Prostate gland (tissue), 2 donors: ENCODE measurements at regions not wholly inside any gene's neighbourhood (a gene's known extent, or its start where the extent isn't known, plus 50 kb on each side); places are given as distances from the start of the nearest gene placed in this dataset.

ENCODE experiments used
- POLR2A ChIP-seq: fragments of 450-650 bp; IDR thresholded peaks from one replicate; pipeline ENCODE4 v1.6.1; 2016; ENCODE audit warnings: antibody characterized with exemption, mild to moderate bottlenecking
- TF ChIP-seq, protein P1 (sequence below), 4 experiments: fragments of 200-600 bp in 2 of 4; fragments of 450-650 bp in 2 of 4; sonication (generic) in 2 of 4; IDR thresholded peaks; 1 replicate in 3 of 4; 2 replicates in 1 of 4; pipeline ENCODE4 v1.5.1; 2016 to 2019; ENCODE audit warnings: antibody characterized with exemption in 4 of 4, mild to moderate bottlenecking in 2 of 4, moderate library complexity in 2 of 4

DNA sequence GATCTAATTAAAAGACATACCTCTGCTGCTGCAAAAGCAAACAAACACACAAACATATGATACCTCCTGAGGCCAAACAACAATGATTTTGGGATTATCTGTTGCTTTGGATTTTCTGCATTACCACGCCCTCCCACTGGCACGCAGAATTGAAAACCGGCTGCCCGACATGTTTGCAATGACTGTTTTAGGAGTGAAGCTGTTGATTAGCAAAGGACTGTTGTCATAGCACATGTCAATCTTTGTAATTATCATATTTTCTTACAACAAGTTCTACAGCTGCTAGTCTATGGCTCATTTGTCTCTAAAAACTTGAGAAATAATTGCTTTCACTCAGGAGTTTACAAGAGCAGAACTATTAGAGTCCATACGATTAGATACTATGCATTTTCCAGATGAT lies 94.4 kb upstream of the MEIS1 start:
- TF ChIP-seq, protein P1, sequence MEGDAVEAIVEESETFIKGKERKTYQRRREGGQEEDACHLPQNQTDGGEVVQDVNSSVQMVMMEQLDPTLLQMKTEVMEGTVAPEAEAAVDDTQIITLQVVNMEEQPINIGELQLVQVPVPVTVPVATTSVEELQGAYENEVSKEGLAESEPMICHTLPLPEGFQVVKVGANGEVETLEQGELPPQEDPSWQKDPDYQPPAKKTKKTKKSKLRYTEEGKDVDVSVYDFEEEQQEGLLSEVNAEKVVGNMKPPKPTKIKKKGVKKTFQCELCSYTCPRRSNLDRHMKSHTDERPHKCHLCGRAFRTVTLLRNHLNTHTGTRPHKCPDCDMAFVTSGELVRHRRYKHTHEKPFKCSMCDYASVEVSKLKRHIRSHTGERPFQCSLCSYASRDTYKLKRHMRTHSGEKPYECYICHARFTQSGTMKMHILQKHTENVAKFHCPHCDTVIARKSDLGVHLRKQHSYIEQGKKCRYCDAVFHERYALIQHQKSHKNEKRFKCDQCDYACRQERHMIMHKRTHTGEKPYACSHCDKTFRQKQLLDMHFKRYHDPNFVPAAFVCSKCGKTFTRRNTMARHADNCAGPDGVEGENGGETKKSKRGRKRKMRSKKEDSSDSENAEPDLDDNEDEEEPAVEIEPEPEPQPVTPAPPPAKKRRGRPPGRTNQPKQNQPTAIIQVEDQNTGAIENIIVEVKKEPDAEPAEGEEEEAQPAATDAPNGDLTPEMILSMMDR (IDR thresholded peaks at IDR 0.05) = no peak
- TF ChIP-seq POLR2A = no peak
